HG03196 (cell line): ENCODE measurements at regions not wholly inside any gene's neighbourhood (a gene's known extent, or its start where the extent isn't known, plus 50 kb on each side); places are given as distances from the start of the nearest gene placed in this dataset.

ENCODE experiments used
- ATAC-seq: cut with Tn5 transposase; IDR thresholded peaks from one replicate; pipeline ENCODE4 v1.9.1; 2021; ENCODE audit not compliant: unreplicated experiment

DNA sequence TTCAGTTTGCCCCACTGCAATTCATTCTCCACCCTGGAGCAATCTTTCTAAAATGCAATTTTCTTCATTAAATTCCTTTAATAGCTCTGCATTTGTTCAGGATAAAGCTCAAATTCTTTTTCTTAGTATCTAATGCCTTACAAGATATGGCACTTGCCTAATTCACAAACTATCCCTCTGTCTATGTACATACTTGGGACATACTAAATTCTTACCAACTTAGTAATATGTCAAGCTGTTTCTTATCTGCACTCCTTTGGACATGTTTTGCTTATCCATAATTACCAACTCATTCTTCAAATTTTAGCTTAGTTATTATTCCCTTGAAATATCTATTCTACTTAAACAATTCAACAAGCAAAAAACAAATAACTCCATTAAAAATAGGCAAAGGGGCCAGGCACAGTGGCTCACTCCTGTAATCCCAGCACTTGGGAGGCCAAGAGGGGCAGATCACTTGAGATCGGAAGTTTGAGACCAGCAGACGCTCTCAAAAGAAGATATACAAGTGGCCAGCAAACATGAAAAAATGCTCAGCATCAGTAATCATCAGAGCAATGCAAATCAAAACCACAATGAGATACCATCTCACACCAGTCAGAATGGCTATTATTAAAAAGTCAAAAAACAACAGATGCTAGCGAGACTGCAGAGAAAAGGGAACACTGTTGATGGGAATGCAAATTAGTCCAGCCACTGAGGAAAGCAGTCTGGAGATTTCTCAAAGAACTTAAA is 96.9 kb downstream of the FAM76B start:
- ATAC-seq = no peak

DNA sequence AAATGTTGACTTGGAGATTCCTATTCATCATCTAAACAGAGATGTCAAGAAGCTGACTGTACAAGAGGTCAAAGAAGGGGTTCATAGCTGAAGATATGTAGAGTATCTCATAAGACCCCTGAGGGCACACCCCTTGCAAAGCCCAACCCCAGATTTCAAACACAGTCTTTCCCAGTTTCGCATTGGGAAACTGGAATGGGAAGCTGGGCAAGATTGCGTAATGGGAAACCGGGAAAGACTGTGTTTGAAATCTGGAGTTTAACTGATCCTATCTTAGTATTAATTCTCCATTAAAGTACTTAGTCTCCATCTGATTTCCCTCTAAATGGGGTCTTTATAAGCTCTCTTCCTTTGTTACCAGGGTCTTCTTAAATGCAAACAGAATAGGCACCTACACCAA is 99.5 kb downstream of the FAM76B start:
- no peak for ATAC-seq

DNA sequence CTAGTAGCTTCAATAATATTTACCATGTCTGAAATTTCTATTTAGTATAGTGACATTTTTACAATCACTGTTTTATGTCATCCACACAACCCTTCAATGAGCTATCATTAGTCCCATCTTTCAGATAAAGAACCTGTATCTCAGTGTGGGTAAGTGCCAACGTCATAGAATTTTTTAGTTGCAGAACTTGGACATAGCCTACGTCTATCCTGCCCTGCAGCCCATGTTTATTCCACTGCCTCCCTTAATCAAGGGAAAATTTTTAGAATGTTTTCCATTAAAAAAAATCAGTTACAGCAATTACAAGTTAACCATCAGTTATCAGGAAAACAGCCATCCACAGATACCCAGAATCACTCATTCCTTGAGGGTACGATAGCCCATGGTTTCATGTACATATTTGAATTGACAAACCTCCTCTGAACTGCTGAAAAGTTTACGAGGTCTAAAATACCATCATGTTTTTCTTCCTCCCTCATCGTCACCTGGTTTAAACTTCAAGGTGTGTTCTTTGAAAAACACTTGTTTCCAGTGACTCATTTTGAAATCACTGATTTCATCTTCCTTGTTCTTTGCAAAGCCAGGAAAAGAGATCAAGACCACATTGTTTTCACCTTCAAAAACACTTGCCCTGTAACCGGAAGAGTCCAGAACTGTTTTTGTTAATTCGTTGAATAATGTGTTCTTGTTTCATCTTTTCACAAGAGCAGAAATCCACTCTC is 100.9 kb downstream of the FAM76B start:
- ATAC-seq = no peak

DNA sequence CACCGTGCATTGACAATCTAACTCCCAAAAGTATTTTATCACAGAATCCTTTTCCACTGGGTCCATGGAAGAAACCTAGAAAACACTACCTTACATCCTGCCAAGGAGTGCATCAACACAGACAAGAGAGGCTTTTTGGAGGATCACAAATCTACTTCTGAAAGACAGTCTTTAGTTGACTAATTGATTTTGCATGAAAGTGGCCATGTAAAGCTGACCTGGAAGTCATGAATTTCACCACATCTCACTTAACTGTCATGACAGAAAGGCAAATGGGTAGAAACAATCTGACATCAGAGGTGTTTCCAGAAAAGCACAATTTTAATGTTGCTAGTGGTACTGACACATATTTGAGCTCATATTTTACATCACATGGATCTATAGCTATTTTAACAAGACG is 101.6 kb downstream of the FAM76B start:
- ATAC-seq = no peak

DNA sequence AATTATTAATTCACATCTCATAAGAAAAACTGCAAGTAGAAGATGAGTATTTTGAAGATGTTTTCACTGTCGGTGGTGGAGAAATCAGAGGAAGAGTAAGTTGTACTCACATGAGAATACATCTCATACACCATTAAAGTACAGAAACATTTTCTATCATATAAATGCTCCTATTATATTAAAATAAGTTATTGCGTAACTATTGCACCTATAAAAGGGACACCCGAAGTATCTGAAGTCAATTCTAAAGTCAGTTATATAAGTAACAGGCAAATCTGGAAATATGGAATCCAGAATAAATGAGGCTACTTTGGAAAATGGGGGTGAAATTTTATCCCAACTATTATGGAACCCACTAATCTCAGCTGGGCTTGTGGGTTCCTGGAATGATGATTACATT is 103.3 kb downstream of the FAM76B start:
- ATAC-seq = no peak

DNA sequence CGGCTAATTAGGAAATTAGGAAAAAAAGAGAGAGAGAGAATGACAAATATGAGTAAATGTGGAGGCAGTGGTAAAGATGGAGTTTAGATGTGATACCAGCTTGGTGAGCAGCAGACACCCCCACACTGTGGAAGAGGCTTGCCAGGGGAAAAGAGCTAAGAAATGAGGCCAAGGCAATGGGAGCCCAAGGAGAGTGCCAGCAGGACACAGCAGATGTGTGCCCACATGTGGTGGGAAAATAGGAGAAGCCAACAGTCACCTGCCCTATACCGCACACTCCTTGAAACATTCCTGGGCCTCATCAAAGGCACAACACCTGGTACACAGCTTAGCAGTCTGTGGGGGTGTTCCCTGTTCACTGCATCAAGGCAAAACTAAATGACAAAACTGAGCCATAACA is 104.9 kb downstream of the FAM76B start:
- ATAC-seq = no peak

DNA sequence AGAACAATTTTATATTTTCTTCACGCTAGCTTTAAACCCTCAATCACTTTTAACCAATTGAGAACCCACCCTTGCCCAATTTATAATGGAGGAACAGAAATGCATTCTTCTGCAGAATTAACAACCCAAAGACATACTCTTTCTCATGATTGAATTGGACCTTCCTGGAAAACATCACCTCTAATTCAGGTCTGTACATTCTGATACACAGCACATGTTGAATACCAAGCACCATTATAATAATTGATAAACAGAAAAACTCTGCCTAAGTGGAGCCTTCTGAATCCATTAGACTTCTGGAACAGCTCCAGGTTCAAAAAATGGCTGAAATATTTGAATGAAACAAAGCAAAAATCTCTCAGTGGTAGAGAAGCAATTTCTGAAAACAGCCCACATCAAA is 105.4 kb downstream of the FAM76B start:
- no peak for ATAC-seq

DNA sequence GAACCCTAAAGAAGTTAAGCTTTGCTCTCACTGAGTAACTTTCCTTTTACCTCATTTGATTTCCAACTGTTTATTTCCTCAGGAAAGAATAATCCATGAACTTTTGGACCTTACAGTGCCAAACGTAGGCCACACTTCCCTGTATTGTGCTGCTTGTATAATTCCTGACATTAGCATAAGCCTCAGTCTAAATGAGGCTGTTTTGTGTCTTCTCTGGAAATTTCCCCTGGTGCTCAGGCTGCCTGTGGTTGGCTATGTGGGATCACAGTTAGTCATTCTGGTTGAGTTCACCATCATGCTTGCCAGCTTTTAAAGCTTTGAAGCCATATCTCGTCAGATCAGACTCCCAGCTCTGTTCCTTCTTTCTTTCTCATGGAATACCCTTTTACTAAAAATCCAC is 107.0 kb downstream of the FAM76B start:
- no peak for ATAC-seq

DNA sequence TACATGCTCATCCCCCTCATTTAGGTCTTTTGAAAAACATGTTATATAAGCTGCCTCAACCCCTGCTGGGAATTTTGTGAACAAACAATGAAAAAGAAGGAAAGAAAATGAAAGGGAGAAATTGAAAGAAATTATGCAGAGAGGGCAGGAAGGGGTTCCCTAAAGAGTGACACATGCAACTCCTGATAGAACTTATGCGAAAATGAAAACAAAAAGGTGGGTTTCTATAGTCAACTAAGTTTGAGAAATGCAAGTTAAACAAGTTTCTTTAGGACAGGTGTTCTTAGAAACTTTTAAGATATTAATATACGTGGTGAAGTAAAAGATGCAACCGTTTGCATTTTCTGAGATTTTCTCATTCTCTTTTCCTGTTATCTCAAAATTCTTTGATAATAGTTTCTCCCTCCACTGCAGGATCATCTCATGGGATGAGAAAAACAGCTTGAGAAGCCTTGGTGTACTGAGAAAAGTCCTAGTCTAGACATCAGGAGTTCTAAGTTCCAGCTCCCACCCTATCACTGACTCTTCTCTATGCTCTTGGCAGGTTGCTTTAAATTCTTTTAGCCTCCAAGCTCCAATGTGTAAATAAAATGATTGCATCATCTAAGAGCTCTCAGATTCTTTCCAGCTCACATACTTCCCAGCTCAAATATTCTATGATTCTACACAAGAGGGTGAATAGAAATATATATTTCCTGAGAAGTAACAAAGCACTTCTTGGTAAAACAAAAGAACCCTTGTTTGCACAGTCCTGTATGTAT is 109.2 kb downstream of the FAM76B start:
- peak; percentile 58 for ATAC-seq

DNA sequence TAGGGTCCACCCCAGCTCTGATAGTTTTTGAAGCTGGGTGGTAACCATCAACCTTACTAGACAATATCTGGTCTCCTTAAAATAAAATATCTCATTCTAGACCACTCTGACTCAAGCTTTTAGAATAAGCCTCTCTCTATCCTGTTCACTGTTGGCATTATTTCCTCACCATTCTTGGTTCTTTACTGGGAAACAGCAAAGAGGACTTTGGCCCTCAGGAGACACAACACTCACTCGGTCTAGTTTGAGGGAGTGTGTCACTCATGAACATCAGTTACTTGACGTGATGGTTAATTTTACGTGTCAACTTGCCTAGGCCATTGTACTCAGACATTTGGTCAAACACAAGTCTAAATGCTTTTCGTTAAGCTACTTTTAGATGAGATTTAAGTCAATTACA is 110.6 kb downstream of the FAM76B start:
- ATAC-seq = no peak

DNA sequence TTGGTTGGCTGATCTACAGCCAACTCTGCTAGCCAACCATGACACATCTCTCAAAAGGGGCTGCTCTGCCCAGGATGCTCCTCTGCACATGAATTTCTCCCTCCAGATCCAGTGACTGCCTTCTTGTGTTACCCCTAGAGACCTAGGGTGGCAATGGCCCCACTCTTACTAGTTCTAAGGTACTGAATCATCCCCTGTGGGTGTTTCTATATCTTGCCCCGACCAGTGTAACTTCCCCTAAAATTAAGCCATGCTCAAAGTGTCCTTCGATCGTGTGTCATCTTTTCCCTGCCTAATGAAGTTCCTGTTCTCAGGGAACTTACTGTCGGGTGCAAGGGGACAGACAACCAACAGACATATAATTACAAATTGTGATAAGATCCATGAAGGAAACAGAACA is 113.3 kb downstream of the FAM76B start:
- no peak for ATAC-seq

DNA sequence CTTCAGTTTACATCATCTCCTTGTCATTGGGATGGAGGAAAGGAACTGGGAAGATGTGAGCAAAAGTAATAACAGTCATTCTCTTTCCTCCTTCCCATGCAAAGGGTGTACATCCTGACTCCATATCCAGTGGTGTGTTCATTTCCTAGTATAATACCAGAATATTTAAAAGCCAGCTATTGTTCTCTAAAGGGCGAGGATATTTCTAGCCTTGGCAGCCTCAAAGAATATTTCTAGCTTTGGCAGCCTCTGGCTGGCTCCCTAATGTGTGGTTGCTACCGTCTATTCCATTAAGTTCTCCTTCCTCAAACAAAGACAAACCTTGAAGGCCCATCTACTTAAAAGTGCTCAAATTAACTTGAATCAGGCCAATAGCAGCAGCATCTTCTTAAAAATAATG is 114.0 kb downstream of the FAM76B start:
- ATAC-seq = no peak

DNA sequence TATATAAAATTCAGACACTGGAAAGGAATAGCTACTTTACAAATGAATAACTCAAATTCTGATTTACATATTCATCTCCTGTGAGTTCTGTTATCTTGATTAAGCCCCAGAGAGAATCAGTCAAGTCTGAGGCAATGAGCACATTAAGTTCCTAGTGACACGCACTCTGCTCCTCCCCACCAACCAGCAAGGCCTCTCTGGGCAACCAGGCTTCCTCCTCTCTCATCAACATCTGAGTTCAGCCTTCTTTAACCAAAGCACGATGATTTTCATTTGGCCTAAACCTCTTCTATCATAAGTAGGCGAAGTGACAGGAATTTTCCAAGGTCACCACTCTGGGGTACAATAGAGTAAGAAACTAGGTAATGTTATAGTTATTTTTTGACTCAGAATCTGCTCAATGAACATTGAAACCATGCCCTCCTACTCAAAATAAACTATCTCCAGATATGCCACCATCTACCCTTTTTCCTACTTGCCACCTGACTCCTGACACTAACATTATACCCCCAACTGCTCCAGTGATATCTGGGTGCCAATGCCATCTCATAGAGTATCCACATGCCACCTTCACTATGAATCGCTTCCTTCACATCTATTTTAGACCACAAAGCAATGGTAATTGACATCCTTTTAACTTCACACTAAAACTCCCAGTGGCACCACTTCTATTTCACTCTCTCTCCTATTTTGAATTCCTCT is 114.8 kb downstream of the FAM76B start:
- no peak for ATAC-seq

DNA sequence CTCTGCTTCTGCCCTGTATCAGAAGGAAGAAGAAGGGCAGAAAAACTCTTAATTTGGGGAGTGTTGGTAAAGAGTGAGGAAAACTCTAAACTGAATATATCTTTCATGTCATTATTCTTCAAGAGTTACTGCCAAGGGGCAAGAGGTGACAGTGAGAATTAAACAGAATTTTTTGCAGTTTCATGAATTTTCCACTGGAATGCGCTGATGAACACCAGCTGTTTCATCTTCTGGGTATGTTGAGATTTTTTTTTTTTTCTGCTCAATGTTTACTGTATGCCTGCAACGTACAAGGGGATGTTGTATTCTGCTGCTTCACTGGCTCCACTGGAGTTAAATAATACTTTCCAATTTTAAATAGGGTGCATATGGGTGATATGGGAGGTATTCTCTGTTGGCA is 117.8 kb downstream of the FAM76B start:
- no peak for ATAC-seq

DNA sequence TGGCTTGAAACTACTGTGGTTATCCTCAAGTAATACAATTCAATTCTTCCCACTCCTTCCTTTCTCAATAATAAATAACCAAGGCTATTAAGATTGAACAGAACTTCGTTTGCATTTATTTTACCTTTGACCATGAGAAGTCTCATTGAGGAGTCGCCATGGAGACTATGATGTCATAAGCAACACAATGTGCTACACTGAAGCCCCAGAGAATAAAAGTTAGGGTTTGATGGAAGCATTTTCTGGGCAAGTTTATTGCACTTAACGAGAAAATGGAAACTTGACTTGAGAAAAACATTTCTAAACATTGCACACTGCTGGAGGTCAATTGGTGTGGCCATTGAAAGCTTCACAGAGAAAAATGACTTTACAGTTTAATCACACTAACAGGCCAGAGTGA is 121.5 kb downstream of the FAM76B start:
- ATAC-seq = no peak

DNA sequence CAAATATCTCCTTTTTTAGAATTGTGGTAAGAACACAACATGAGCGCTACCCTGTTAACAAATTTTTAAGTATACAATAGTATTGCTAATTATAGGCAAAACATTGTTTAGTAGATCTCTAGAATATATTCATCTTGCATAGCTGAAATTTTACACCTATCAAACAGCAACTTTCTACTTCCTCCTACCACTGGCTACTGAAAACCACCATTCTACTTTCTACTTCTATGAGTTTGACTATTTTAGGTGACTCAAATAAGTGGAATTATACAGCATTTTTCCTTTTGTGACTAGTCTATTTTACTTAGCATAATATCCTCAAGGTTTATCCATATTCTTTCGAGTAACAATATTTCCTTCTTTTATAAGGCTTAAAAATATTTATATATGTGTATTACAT is 128.4 kb downstream of the FAM76B start:
- no peak for ATAC-seq

DNA sequence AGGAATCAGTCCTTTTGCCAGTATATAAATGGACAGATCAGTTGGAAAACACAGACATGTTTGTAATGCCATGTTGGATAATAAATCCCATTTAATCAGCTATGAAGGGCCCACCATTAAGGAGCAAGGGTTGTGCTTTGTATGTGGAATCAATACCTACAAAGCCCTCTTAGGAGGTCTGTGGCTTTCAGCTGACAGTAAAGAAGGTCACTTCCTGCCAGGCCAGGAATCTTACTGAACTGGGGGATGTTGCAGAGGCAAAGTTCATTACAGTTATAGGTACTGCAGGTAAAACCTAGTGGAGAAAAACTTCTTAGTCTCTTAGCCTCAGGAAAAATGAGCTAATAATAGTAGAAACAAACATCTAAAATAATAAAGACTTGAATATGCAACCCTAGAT is 129.5 kb downstream of the FAM76B start:
- ATAC-seq = no peak

DNA sequence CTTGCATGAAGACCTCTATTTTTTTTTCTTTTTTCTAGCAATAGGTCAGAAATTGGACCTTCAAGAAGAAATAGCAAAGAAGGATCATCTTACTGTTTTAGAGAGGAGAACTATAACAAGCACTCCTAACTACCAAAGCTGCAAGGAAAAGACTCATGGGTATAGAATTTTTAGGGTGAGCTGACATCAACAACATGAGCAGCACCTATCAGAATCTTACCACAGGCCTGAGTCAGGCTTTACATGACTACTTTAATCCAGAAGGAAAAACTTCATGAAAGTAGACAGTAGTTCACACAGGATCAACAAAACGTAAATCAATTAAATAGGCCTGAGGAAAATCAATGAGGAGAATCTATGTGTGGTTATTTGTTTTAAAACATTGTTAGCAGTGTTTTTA is 130.5 kb downstream of the FAM76B start:
- ATAC-seq = no peak

DNA sequence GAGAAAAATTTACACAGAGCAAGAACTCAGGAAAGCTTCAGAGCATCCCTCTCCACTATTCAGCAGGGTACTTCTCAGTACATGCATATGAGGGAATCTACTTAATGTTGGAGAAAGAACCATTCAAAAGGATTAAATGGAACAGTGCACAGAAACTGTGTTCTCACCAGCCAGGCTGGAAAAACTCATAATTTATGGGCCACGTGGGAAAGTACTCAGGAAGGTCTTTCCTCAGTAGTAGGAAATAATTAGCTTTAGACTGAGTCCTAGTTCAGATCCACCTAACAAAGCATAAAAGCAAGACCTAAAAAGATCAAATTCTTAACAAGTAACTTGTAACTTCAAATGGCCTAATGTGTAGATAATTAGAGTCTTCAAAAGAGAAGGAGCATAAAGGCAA is 134.0 kb downstream of the FAM76B start:
- ATAC-seq = no peak

DNA sequence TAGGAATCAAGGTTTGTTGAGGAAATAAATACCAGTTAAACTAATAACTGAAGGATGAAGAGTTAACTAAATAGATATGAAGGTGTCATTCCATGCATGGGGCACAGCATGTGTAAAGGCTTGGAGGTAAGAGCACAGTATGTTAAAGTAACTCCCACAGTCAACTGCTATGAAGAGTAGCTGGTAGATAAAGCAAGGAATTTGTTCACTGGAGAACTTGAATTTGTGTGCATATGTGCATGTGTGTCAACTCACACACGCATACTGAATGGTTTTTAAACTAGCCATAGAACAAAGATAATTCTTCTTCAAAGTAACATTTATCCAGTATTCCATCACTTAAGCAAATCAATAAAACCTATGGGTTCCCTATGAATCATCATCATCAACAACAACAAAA is 135.9 kb downstream of the FAM76B start:
- ATAC-seq = no peak

DNA sequence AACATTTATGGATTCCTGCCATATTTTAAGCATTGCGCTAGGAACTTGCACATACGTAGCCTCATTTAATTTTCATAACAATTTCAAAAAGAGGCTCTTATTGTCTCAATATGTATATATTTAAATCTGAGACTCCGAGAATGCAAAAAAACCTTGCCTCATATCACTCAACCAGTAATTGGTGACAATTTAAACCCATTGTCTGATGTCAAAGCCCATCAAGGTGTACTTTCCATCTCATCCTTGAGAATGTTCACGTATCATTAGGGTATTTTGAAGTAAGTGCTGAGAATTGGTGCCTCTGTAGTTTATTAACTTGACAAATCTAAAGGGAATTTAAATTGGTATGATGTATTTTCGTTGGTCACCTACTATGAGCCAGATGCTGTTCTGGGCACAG is 136.5 kb downstream of the FAM76B start:
- ATAC-seq = no peak
